ENCODE measurements at regions not wholly inside any gene's neighbourhood (a gene's known extent, or its start where the extent isn't known, plus 50 kb on each side); places are given as distances from the start of the nearest gene placed in this dataset.

DNA sequence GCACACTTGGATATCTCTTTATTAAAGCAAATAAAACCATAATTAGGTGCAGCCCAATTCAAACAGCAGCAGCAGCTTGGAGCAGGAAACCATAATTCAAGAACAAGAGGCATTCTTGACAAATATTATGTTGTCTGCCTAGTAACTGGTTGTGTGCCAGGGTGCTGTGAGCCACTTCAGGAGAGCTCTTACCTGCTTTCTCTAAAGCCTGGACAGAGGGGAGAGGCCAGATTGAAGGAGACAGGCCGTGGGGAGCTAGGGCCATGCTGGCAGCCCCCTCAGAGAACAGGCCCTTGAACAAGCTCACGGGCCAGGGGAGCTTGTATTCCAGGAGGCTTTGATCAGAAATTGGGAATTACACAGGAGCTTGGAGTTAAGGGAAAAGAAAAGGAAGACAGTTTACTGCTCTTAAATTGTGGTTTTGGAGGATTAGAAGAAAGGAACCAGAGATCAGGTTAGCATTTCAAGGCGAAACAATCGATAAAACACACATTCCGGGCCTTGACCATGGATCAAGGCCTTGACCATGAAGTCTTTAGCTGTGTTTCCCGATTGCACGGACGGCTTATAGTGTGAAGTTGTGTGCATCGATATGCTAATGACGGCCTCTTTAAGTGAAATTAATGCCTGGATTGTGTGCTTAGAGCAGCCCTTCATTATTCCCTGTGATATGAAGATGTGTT, 69.8 kb upstream of the NKX2-2 start:
- no peak overlapping the region for H3K27ac ChIP-seq (ENCODE audit: low read depth, low read length)

GRCh38 chr20:21577551-21577950, 63.7 kb upstream of the NKX2-2 start:
- no peak for TF ChIP-seq CTCF (IDR thresholded peaks at IDR 0.05; ENCODE audit: extremely low read depth, low read depth, low read length)
- Histone ChIP-seq H4K20me1 (ENCODE audit: insufficient read depth, low read length) (no peaks in the 10 kb centered on the region), H3K4me2 (ENCODE audit: insufficient read depth, low read length) (no peak overlapping the region), H3K27me3 (ENCODE audit: insufficient read depth, low read length) (no peaks in the 10 kb centered on the region), H3K27ac (ENCODE audit: low read depth, low read length) (no peak overlapping the region), H3K4me3 (ENCODE audit: insufficient read depth, low read length) (no peak overlapping the region), H3K9me3 (ENCODE audit: low read depth, low read length) (no peaks in the 10 kb centered on the region), H3K36me3 (ENCODE audit: insufficient read depth, low read length) (no peaks in the 10 kb centered on the region), H3K4me1 (ENCODE audit: insufficient read depth, low read length) (no peaks in the 10 kb centered on the region), H3K79me2 (ENCODE audit: insufficient read depth, low read length) (no peaks in the 10 kb centered on the region), H2AFZ (ENCODE audit: low read length) (no peak overlapping the region)
- no peak for DNase-seq (ENCODE audit: insufficient read length, low spot score, missing footprints)

More for the DNA sequence above, 69.8 kb upstream of the NKX2-2 start:
- no peak overlapping the region for H2AFZ ChIP-seq (ENCODE audit: low read length)
- H3K27me3 ChIP-seq (ENCODE audit: insufficient read depth, low read length): no peaks in the 10 kb centered on the region
- no peak for DNase-seq (ENCODE audit: insufficient read length, low spot score, missing footprints)
- no peak for TF ChIP-seq CTCF (IDR thresholded peaks at IDR 0.05; ENCODE audit: extremely low read depth, low read depth, low read length)
- no peak overlapping the region for H3K4me2 ChIP-seq (ENCODE audit: insufficient read depth, low read length)
- H4K20me1 ChIP-seq (ENCODE audit: insufficient read depth, low read length): no peaks in the 10 kb centered on the region
- H3K4me3 ChIP-seq (ENCODE audit: insufficient read depth, low read length): no peak overlapping the region
- H3K79me2 ChIP-seq (ENCODE audit: insufficient read depth, low read length): no peaks in the 10 kb centered on the region
- H3K36me3 ChIP-seq (ENCODE audit: insufficient read depth, low read length): no peaks in the 10 kb centered on the region
- no peaks in the 10 kb centered on the region for H3K4me1 ChIP-seq (ENCODE audit: insufficient read depth, low read length)
- no peaks in the 10 kb centered on the region for H3K9me3 ChIP-seq (ENCODE audit: low read depth, low read length)

DNA sequence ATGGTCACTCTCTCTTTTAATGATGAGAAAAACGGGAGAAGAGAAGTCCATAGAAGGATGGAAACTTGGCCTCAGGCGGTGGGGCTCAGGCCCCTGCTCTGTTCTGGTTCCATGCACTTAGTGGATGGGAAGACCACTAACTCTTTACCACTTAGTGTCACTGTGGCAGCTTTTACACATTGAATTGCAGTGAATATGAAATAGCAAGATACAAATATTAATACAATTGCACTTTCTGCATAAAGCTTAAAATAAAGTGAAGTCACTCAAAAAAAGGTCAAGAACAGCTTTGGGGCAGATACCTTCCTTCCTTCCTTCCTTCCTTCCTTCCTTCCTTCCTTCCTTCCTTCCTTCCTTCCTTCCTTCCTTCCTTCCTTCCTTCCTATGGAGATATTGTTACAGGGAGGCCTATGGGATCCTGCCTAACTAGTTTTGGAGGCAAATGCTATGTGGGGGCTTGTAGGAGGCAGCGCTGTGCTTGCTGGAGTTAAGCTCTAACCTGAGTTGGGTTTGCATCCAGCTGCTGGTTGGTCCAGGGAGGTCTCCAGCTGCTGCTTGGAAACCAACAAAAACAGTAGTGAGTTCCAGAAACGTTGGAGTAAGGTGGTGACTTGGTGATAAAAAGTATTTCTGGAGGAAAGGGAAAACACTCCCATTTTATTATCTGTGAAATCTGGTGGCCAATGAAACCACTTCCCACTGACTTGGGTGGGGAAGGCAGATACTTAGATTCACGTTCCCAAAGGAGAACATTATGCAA, 62.3 kb upstream of the NKX2-2 start:
- TF ChIP-seq CTCF (IDR thresholded peaks at IDR 0.05; ENCODE audit: extremely low read depth, low read depth, low read length): no peak
- Histone ChIP-seq H3K4me3 (ENCODE audit: insufficient read depth, low read length) (no peak overlapping the region), H3K27me3 (ENCODE audit: insufficient read depth, low read length) (no peaks in the 10 kb centered on the region), H2AFZ (ENCODE audit: low read length) (no peak overlapping the region), H3K9me3 (ENCODE audit: low read depth, low read length) (no peaks in the 10 kb centered on the region), H3K4me2 (ENCODE audit: insufficient read depth, low read length) (no peak overlapping the region), H3K36me3 (ENCODE audit: insufficient read depth, low read length) (no peaks in the 10 kb centered on the region), H4K20me1 (ENCODE audit: insufficient read depth, low read length) (no peaks in the 10 kb centered on the region), H3K4me1 (ENCODE audit: insufficient read depth, low read length) (no peaks in the 10 kb centered on the region), H3K27ac (ENCODE audit: low read depth, low read length) (no peak overlapping the region), H3K79me2 (ENCODE audit: insufficient read depth, low read length) (no peaks in the 10 kb centered on the region)
- DNase-seq (ENCODE audit: insufficient read length, low spot score, missing footprints): no peak

DNA sequence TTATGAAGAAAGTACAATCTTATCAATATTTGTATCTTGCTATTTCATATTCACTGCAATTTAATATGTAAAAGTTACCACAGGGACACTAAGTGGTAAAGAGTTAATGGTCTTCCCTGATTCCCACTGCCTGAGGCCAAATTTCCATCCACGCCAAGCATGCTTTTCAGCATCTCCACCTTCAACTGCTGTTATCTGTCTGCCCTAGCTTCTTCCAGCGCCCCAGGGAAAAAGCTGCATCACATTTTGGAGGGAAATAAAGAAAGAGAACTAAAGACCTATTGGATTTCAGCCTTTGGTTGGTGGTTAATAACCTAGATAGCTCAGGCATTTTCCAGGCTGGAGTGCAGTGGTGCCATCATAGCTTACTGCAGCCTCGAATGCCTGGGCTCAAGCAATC, 61.3 kb upstream of the NKX2-2 start:
- Histone ChIP-seq H3K79me2 (ENCODE audit: insufficient read depth, low read length) (no peaks in the 10 kb centered on the region), H4K20me1 (ENCODE audit: insufficient read depth, low read length) (no peaks in the 10 kb centered on the region), H3K36me3 (ENCODE audit: insufficient read depth, low read length) (no peaks in the 10 kb centered on the region), H3K4me2 (ENCODE audit: insufficient read depth, low read length) (no peak overlapping the region), H3K4me3 (ENCODE audit: insufficient read depth, low read length) (no peak overlapping the region), H3K27me3 (ENCODE audit: insufficient read depth, low read length) (no peaks in the 10 kb centered on the region), H3K27ac (ENCODE audit: low read depth, low read length) (no peak overlapping the region), H3K9me3 (ENCODE audit: low read depth, low read length) (no peaks in the 10 kb centered on the region), H3K4me1 (ENCODE audit: insufficient read depth, low read length) (no peaks in the 10 kb centered on the region), H2AFZ (ENCODE audit: low read length) (no peak overlapping the region)
- no peak for DNase-seq (ENCODE audit: insufficient read length, low spot score, missing footprints)
- TF ChIP-seq CTCF (IDR thresholded peaks at IDR 0.05; ENCODE audit: extremely low read depth, low read depth, low read length): no peak

Data from osteoblast (primary cell).